Cardiac fibroblast (primary cell): ENCODE measurements at regions not wholly inside any gene's neighbourhood (a gene's known extent, or its start where the extent isn't known, plus 50 kb on each side); places are given as distances from the start of the nearest gene placed in this dataset.

Experiments
- DNase-seq, 2 donors: peaks; one replicate each; pipeline versions ENCODE4 v3.0.0 to v3.0.0-alpha.2; 2010; ENCODE audit warnings: low read depth in 2 of 2
- H3K4me3 ChIP-seq, 2 donors: replicated peaks in 1 of 2; 1 replicate in 1 of 2; 2 replicates in 1 of 2; pipeline ENCODE4 v1.5.1; 2011; ENCODE audit warnings: low read depth in 2 of 2, low read length in 2 of 2, mild to moderate bottlenecking in 2 of 2, moderate library complexity in 1 of 2
- TF ChIP-seq, protein P1 (sequence below): IDR thresholded peaks from one replicate; pipeline ENCODE4 v1.5.1; 2011; ENCODE audit warnings: low read depth, mild to moderate bottlenecking, low read length, inconsistent platforms

DNA sequence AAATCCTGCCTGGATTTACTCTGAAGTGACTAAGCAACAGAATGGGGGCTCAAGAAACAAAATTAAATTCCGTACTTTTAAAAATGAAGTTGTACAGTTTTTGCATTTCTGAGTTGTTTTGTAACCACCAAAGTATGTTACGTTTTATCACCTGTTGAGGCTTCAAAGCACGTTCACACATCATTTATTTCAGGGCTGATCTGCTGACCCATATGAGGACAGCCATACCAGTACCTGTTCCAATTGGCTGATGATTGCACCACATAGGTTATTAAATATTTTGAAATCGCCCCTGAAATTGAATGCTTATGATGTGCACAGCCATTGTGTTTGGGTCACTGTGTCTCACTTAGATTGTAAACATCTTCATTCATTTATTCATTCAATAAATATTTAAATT, 72.0 kb upstream of the FLT1 start:
- DNase-seq: no peak
- H3K4me3 ChIP-seq: no peak overlapping the region
- TF ChIP-seq, protein P1, sequence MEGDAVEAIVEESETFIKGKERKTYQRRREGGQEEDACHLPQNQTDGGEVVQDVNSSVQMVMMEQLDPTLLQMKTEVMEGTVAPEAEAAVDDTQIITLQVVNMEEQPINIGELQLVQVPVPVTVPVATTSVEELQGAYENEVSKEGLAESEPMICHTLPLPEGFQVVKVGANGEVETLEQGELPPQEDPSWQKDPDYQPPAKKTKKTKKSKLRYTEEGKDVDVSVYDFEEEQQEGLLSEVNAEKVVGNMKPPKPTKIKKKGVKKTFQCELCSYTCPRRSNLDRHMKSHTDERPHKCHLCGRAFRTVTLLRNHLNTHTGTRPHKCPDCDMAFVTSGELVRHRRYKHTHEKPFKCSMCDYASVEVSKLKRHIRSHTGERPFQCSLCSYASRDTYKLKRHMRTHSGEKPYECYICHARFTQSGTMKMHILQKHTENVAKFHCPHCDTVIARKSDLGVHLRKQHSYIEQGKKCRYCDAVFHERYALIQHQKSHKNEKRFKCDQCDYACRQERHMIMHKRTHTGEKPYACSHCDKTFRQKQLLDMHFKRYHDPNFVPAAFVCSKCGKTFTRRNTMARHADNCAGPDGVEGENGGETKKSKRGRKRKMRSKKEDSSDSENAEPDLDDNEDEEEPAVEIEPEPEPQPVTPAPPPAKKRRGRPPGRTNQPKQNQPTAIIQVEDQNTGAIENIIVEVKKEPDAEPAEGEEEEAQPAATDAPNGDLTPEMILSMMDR: no peak

DNA sequence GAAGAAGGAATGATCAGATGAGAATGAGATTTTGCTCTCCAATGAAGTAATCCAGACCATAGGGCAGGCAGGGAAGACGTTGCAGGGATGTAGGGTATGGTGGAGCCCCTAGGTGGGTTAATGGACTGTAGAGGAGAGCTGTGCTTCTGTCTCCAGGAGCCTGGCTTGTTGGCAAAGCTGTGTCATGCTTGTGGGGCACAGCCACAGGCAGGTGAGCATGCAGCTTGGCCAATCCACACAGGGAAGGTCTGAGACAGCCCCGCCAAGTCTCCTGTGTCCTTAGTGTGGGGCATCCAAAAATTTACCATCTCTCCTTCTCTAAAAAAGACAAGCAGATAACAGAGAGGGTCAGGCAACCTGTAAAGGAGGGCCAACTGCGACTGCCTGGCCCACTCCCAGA, 71.4 kb upstream of the FLT1 start:
- DNase-seq: no peak
- H3K4me3 ChIP-seq: no peak overlapping the region
- TF ChIP-seq, protein P1: no peak

DNA sequence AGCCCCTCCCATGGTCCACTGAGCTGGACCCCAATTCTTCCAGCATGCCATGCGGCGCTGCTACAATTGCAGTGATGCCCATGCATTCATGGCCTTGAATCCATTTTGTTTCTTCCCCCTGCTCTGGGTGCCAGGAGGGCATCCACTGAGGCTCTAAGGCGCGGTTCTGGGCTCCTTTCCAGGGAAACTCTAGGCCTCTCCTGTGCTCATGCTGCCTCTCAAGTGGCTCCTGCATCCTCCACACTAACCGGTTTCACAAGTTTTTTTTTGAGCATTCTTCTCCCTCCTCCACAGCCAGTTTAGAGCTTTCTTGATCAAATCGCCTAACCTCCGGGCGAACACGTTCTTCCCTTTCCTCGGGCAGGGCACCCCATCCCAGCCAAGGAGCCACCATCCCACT, 69.1 kb upstream of the FLT1 start:
- TF ChIP-seq, protein P1: no peak
- no peak for DNase-seq
- no peak overlapping the region for H3K4me3 ChIP-seq

DNA sequence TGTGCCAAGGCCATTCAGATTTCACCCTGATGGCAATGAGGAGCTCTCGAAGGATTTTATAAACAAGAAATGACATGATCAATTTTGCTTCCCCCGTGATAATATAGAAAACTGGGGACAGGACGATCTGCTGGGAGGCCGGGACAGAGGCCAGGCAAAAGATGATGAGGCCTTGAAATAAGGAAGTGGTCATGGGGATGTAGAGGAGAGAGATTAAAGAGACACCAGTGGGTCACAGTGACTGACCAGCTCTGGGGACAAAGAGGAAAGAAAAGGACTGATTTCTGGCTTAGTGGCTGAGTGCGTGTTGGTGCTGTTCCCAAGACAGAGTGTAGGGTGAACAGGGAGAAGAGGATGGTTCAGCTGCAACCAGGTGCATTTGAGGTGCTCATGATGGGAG, 68.7 kb upstream of the FLT1 start:
- DNase-seq: no peak
- TF ChIP-seq, protein P1: no peak
- no peak overlapping the region for H3K4me3 ChIP-seq

DNA sequence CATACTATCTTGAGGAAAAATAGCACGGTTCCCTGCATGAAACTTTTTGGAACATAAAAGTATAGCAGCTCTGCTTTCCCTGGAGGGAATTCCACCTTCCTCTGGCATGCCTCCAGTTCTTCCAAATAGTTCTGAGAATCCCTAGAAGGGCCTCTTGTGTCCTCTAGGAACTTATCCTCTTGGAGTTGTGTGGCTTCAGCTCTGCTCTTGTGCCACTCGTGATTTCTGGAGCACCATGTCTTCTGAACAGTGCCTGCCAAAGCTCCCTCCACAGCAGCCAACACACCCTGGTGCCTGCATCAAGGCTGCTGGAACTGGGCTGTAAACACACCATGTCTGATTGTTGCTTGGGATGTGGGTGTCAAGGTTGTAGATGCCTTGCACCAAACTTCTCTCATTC, 65.7 kb upstream of the FLT1 start:
- TF ChIP-seq, protein P1: no peak

DNA sequence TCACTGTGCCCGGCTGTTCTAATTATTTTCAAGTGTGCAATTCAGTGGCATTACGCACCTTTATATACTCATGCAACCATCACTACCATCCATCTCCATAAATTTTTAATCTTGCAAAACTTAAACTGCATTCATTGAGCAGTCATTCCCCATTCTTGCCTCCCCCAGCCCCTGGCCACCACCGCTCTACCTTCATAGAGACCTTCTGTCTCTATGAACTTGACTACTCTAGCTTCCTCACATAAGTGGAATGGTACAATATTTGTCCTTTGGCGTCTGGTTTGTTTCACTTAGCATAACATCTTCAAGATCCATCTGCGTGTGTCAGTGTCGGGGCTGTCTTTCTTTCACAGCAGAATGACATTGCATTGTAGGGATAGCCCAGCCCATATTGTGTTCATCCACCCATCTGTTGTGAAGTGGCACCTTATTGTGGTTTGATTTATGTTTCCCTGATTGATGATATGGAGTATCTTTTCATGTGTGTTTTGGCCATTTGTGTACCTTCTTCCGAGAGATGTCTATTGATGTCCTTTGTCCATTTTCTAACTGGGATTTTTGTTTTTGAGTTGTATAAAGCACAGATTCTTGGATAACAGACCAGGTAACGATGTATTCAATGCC, 64.8 kb upstream of the FLT1 start:
- no peak overlapping the region for H3K4me3 ChIP-seq
- DNase-seq: no peak

More for the DNA sequence above, 65.7 kb upstream of the FLT1 start:
- H3K4me3 ChIP-seq: no peak overlapping the region
- DNase-seq: no peak

More for the DNA sequence above, 64.8 kb upstream of the FLT1 start:
- TF ChIP-seq, protein P1: no peak
